ENCODE measurements at regions not wholly inside any gene's neighbourhood (a gene's known extent, or its start where the extent isn't known, plus 50 kb on each side); places are given as distances from the start of the nearest gene placed in this dataset.
A peak's percentile ranks its signal among the peaks of the same experiment; 100 is the strongest.
"Not testable (repeated sequence)": the region's sequence is repeated elsewhere in the genome, so short reads cannot be mapped to it uniquely, and the experiment has no call there.

GRCh38 chr6:28675600-28675999, 149.9 kb downstream of the GPX5 start:
- no peak for DNase-seq
- BruUV-seq (replicated peaks): no TSS peak
- Histone ChIP-seq H4K20me1 (ENCODE audit: insufficient read depth) (no peaks in the 10 kb centered on the region; the same call in 1 of the 2 replicates), H3K79me2 (ENCODE audit: low read depth) (no peaks in the 10 kb centered on the region), H3K4me3 (no peak overlapping the region), H3K9me3 (ENCODE audit: insufficient read depth, low read depth) (no peaks in the 10 kb centered on the region), H2AFZ (no peak overlapping the region), H3K4me2 (no peak overlapping the region), H3K4me1 (replicated peaks; ENCODE audit: insufficient read depth) (no peaks in the 10 kb centered on the region), H3K27me3 (ENCODE audit: insufficient read depth, low read depth) (no peaks in the 10 kb centered on the region), H3F3A (ENCODE audit: insufficient read depth, low read depth) (peaks cover 12% of the 10 kb centered on the region), H3K36me3 (ENCODE audit: low read depth) (no peaks in the 10 kb centered on the region), H3K27ac (no peak overlapping the region), H3K9me2 (ENCODE audit: insufficient read depth) (no peaks in the 10 kb centered on the region)
- CTCF ChIA-PET: interaction anchor here (0.7 kb wide), 1 partner anchor 532 kb away, joined by 10 read pairs; no protein-coding TSS in a partner anchor
- POLR2A ChIA-PET (ENCODE audit: unreplicated experiment): no interaction called here
- no peak for TF ChIP-seq CTCF (conservative IDR thresholded peaks at IDR 0.05)
- no peak for TF ChIP-seq EZH2 (IDR thresholded peaks at IDR 0.05; ENCODE audit: low read depth)
- intact Hi-C loops (cut with micrococcal nuclease; ENCODE audit: unreplicated experiment): no loop called here

- Histone ChIP-seq H3K36me3 (ENCODE audit: low read depth) (no peaks in the 10 kb centered on the region), H3K79me2 (ENCODE audit: low read depth) (no peaks in the 10 kb centered on the region), H2AFZ (0 out of 2 replicates have a peak overlapping the region, but pooled peaks have one; percentile 55), H3K27me3 (ENCODE audit: insufficient read depth, low read depth) (no peaks in the 10 kb centered on the region), H3F3A (ENCODE audit: insufficient read depth, low read depth) (no peaks in the 10 kb centered on the region), H3K4me3 (no peak overlapping the region; the same call in 1 of the 2 replicates), H3K9me2 (ENCODE audit: insufficient read depth) (no peaks in the 10 kb centered on the region), H3K27ac (no peak overlapping the region), H3K4me1 (replicated peaks; ENCODE audit: insufficient read depth) (no peaks in the 10 kb centered on the region), H4K20me1 (ENCODE audit: insufficient read depth) (no peaks in the 10 kb centered on the region; the same call in 1 of the 2 replicates), H3K4me2 (peak overlapping the region; percentile 65), H3K9me3 (ENCODE audit: insufficient read depth, low read depth) (no peaks in the 10 kb centered on the region)
- no peak for DNase-seq
- intact Hi-C loops (cut with micrococcal nuclease; ENCODE audit: unreplicated experiment): loop anchor here (2.0 to 10.0 kb wide), 3 partner anchors 286 to 1518 kb away; no protein-coding TSS in a partner anchor
- BruUV-seq (replicated peaks): no TSS peak
- ChIA-PET POLR2A (ENCODE audit: unreplicated experiment) (no interaction called here), CTCF (no interaction called here)
- TF ChIP-seq CTCF (conservative IDR thresholded peaks at IDR 0.05) (no peak), EZH2 (IDR thresholded peaks at IDR 0.05; ENCODE audit: low read depth) (no peak)
Measured at GRCh38 chr6:28682542-28682941, 156.9 kb downstream of the GPX5 start.

- CTCF ChIA-PET; H3K9me2 ChIP-seq (ENCODE audit: insufficient read depth); H3K9me3 ChIP-seq (ENCODE audit: insufficient read depth, low read depth); BruUV-seq (replicated peaks); H3F3A ChIP-seq (ENCODE audit: insufficient read depth, low read depth); H4K20me1 ChIP-seq (ENCODE audit: insufficient read depth); H3K36me3 ChIP-seq (ENCODE audit: low read depth); H3K27ac ChIP-seq; POLR2A ChIA-PET (ENCODE audit: unreplicated experiment); DNase-seq; H3K79me2 ChIP-seq (ENCODE audit: low read depth); H3K4me1 ChIP-seq (replicated peaks; ENCODE audit: insufficient read depth); H3K27me3 ChIP-seq (ENCODE audit: insufficient read depth, low read depth): not testable (repeated sequence)
- intact Hi-C loops (cut with micrococcal nuclease; ENCODE audit: unreplicated experiment): loop anchor here (2.0 to 10.0 kb wide), 3 partner anchors 286 to 1518 kb away; no protein-coding TSS in a partner anchor
- peak overlapping the region; percentile 65 for H3K4me2 ChIP-seq
- peak overlapping the region; percentile 55; the same call in 1 of the 2 replicates for H2AFZ ChIP-seq
- peak overlapping the region; percentile 39 for H3K4me3 ChIP-seq
Measured at GRCh38 chr6:28682956-28683685, 157.4 kb downstream of the GPX5 start.

Measured in PC-9 (cell line).